22Rv1 (cell line): ENCODE measurements at regions not wholly inside any gene's neighbourhood (a gene's known extent, or its start where the extent isn't known, plus 50 kb on each side); places are given as distances from the start of the nearest gene placed in this dataset.

Experiments used
- H3K27ac ChIP-seq: fragments of 450-650 bp; 2 replicates; pipeline ENCODE4 v1.5.1; 2017
- ZFX ChIP-seq: fragments of 450-650 bp; IDR thresholded peaks from 2 replicates; pipeline ENCODE4 v1.6.1; 2017; ENCODE audit warnings: antibody characterized with exemption, borderline replicate concordance
- TF ChIP-seq, protein P1 (sequence below): fragments of 450-650 bp; IDR thresholded peaks from 2 replicates; pipeline ENCODE4 v1.5.1; 2017; ENCODE audit warnings: mild to moderate bottlenecking

DNA sequence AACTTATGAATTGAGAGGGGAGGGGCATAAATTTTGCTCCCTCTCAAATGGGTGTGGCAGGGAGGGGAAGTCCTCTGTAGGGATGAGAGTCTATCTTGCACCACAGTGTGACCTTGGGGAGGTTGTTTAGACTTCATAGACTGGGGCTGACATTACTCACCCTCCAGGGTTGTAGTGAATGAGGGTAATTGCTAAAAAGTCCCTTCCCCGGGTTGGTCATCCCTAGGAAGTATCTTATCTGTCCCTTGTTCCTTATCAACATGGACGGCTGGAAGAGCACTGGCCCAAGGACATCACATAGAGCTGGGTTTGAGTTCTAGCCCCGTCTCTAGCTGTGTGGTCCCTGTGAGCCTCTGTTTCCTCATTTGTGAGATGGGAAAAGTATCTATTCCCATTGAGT, 52.4 kb upstream of the SLC2A1 start:
- no peak overlapping the region for H3K27ac ChIP-seq

DNA sequence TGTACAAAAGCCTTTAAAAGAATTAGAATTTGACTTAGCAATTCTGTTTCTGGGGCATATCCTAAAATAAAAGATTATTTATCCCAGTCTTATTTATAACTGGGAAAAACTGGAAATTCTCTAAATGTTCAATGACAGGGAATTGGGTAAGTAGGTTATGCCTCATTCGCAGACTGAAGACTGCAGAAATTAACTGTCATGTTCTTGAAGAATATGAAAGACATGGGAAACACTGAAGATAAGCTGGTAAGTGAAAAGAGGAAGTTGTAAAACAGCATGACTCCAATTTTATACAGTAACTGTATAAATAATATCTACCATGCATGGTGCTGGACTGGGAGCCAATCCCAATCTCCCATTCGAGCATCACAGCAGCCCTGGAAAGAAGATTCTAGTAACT, 50.6 kb upstream of the SLC2A1 start:
- TF ChIP-seq, protein P1, sequence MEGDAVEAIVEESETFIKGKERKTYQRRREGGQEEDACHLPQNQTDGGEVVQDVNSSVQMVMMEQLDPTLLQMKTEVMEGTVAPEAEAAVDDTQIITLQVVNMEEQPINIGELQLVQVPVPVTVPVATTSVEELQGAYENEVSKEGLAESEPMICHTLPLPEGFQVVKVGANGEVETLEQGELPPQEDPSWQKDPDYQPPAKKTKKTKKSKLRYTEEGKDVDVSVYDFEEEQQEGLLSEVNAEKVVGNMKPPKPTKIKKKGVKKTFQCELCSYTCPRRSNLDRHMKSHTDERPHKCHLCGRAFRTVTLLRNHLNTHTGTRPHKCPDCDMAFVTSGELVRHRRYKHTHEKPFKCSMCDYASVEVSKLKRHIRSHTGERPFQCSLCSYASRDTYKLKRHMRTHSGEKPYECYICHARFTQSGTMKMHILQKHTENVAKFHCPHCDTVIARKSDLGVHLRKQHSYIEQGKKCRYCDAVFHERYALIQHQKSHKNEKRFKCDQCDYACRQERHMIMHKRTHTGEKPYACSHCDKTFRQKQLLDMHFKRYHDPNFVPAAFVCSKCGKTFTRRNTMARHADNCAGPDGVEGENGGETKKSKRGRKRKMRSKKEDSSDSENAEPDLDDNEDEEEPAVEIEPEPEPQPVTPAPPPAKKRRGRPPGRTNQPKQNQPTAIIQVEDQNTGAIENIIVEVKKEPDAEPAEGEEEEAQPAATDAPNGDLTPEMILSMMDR, result no peak
- TF ChIP-seq ZFX, result no peak
- no peak overlapping the region for H3K27ac ChIP-seq

More for the DNA sequence above, 52.4 kb upstream of the SLC2A1 start:
- no peak for TF ChIP-seq ZFX
- TF ChIP-seq, protein P1, result no peak

GRCh38 chr1:43008115-43009060, 49.7 kb upstream of the SLC2A1 start:
- no peak overlapping the region for H3K27ac ChIP-seq
- no peak for TF ChIP-seq ZFX
- TF ChIP-seq, protein P1, result no peak
